MCF 10A (cell line): ENCODE measurements at regions not wholly inside any gene's neighbourhood (a gene's known extent, or its start where the extent isn't known, plus 50 kb on each side); places are given as distances from the start of the nearest gene placed in this dataset.
"Not testable (repeated sequence)": the region's sequence is repeated elsewhere in the genome, so short reads cannot be mapped to it uniquely, and the experiment has no call there.

Experiments used
- BruUV-seq: library from RNA; stranded (reverse); fragments of 400-500 nt; replicated peaks from 2 replicates; lab custom pipeline; 2021; lab: Mats Ljungman, UMichigan
- CTCF ChIA-PET: fragments of 300-600 bp; sonication (Branson Sonifier 250); formaldehyde crosslinking; extraction: SDS; loops from one replicate; lab custom pipeline; 2021; ENCODE audit warnings: antibody characterized with exemption, inconsistent platforms; lab: Yijun Ruan, JAX
- POLR2A ChIA-PET: fragments of 300-600, 350-650 bp; sonication (Branson Sonifier 250); formaldehyde crosslinking; extraction: SDS; loops from one replicate; lab custom pipeline; 2020; ENCODE audit warnings: antibody characterized with exemption, inconsistent platforms; lab: Yijun Ruan, JAX
- DNase-seq: peaks from one replicate; pipeline ENCODE4 v3.0.0-alpha.2; 2018; ENCODE audit not compliant: unreplicated experiment
- H3K27ac Mint-ChIP-seq: one replicate; pipeline ENCODE4 v1.8.0; 2022; ENCODE audit warnings: mild to moderate bottlenecking, low read depth, mixed read lengths; ENCODE audit not compliant: unreplicated experiment
- H3K27me3 Mint-ChIP-seq: one replicate; pipeline ENCODE4 v1.8.0; 2022; ENCODE audit warnings: mixed read lengths; ENCODE audit not compliant: insufficient read depth, unreplicated experiment
- H3K36me3 Mint-ChIP-seq: one replicate; pipeline ENCODE4 v1.8.0; 2022; ENCODE audit warnings: mild to moderate bottlenecking, moderate library complexity, mixed read lengths; ENCODE audit not compliant: insufficient read depth, unreplicated experiment
- H3K4me1 Mint-ChIP-seq: one replicate; pipeline ENCODE4 v1.8.0; 2022; ENCODE audit warnings: mixed read lengths; ENCODE audit not compliant: insufficient read depth, unreplicated experiment
- H3K4me3 Mint-ChIP-seq: one replicate; pipeline ENCODE4 v1.8.0; 2022; ENCODE audit warnings: mild to moderate bottlenecking, moderate library complexity, mixed read lengths; ENCODE audit not compliant: unreplicated experiment
- H3K9me3 Mint-ChIP-seq: one replicate; pipeline ENCODE4 v1.8.0; 2022; ENCODE audit warnings: mixed read lengths; ENCODE audit not compliant: unreplicated experiment
- CTCF ChIP-seq: fragments of 200-600 bp; IDR thresholded peaks from one replicate; pipeline ENCODE4 v1.8.0; 2022; ENCODE audit warnings: antibody characterized with exemption, mild to moderate bottlenecking; ENCODE audit not compliant: unreplicated experiment
- intact Hi-C: fragments of 100-400 bp; cut with micrococcal nuclease; formaldehyde crosslinking; loops from 2 replicates; pipeline ENCODE4 v1.14.1; 2022

GRCh38 chr3:137867611-137868010 is 103.5 kb downstream of the SOX14 start:
- CTCF ChIA-PET = no interaction called here
- H3K4me3 Mint-ChIP-seq = no peak overlapping the region
- H3K27ac Mint-ChIP-seq = no peak overlapping the region
- H3K36me3 Mint-ChIP-seq = no peaks in the 10 kb centered on the region
- no peaks in the 10 kb centered on the region for H3K4me1 Mint-ChIP-seq
- no peak for TF ChIP-seq CTCF
- intact Hi-C loops = no loop called here
- BruUV-seq = no TSS peak
- DNase-seq = no peak
- POLR2A ChIA-PET = no interaction called here
- no peaks in the 10 kb centered on the region for H3K9me3 Mint-ChIP-seq
- H3K27me3 Mint-ChIP-seq = peaks cover 39% of the 10 kb centered on the region

GRCh38 chr3:137869022-137869421 is 104.9 kb downstream of the SOX14 start:
- ChIA-PET POLR2A (no interaction called here), CTCF (interaction anchor here (0.6 kb wide), 1 partner anchor 309 kb away, joined by 3 read pairs; no protein-coding TSS in a partner anchor)
- no peak for TF ChIP-seq CTCF
- no TSS peak for BruUV-seq
- H3K4me3 Mint-ChIP-seq = no peak overlapping the region
- DNase-seq = no peak
- H3K27ac Mint-ChIP-seq = no peak overlapping the region
- no peaks in the 10 kb centered on the region for H3K36me3 Mint-ChIP-seq
- no peaks in the 10 kb centered on the region for H3K4me1 Mint-ChIP-seq
- H3K27me3 Mint-ChIP-seq = peaks cover 25% of the 10 kb centered on the region
- intact Hi-C loops = no loop called here
- no peaks in the 10 kb centered on the region for H3K9me3 Mint-ChIP-seq

- BruUV-seq, H3K36me3 Mint-ChIP-seq, H3K27me3 Mint-ChIP-seq: not testable (repeated sequence)
These were observed 108.5 kb downstream of the SOX14 start for GRCh38 chr3:137872589-137872988.

GRCh38 chr3:137896842-137897241 is 113.1 kb upstream of the CLDN18 start:
- BruUV-seq, H3K27ac Mint-ChIP-seq, H3K9me3 Mint-ChIP-seq, H3K4me1 Mint-ChIP-seq, H3K36me3 Mint-ChIP-seq, H3K4me3 Mint-ChIP-seq, DNase-seq, intact Hi-C loops, POLR2A ChIA-PET: not testable (repeated sequence)
- CTCF ChIA-PET = interaction anchor here (0.7 kb wide), 1 partner anchor 1779 kb away, joined by 7 read pairs; no protein-coding TSS in a partner anchor
- H3K27me3 Mint-ChIP-seq = peaks cover 42% of the 10 kb centered on the region

More at GRCh38 chr3:137872589-137872988, 108.5 kb downstream of the SOX14 start:
- POLR2A ChIA-PET, H3K27ac Mint-ChIP-seq, H3K9me3 Mint-ChIP-seq, H3K4me1 Mint-ChIP-seq, intact Hi-C loops, CTCF ChIA-PET, H3K4me3 Mint-ChIP-seq, DNase-seq: not testable (repeated sequence)

GRCh38 chr3:137906985-137907649 is 102.8 kb upstream of the CLDN18 start:
- Mint-ChIP-seq H3K27ac (no peak overlapping the region), H3K27me3 (peaks cover 33% of the 10 kb centered on the region), H3K36me3 (no peaks in the 10 kb centered on the region), H3K4me1 (no peaks in the 10 kb centered on the region), H3K9me3 (no peaks in the 10 kb centered on the region), H3K4me3 (no peak overlapping the region)
- no peak for TF ChIP-seq CTCF
- intact Hi-C loops = no loop called here
- ChIA-PET CTCF (interaction anchor here (0.7 kb wide), 1 partner anchor 145 kb away, joined by 5 read pairs; no protein-coding TSS in a partner anchor), POLR2A (no interaction called here)
- DNase-seq = no peak
- BruUV-seq = no TSS peak
